ENCODE measurements at regions not wholly inside any gene's neighbourhood (a gene's known extent, or its start where the extent isn't known, plus 50 kb on each side); places are given as distances from the start of the nearest gene placed in this dataset.

- TF ChIP-seq CTCF (conservative IDR thresholded peaks at IDR 0.05; ENCODE audit: low read depth, low read length) (no peak), EZH2 (IDR thresholded peaks at IDR 0.05; ENCODE audit: borderline replicate concordance, low read depth, low read length, poor library complexity, severe bottlenecking) (no peak)
These were observed 144.1 kb upstream of the ADAMTS5 start for GRCh38 chr21:27110956-27111355.

Data from A673 (cell line).